CD14-positive monocyte (primary cell): ENCODE measurements at regions not wholly inside any gene's neighbourhood (a gene's known extent, or its start where the extent isn't known, plus 50 kb on each side); places are given as distances from the start of the nearest gene placed in this dataset.

Experiments
- DNase-seq, 3 donors: peaks; one replicate each; pipeline ENCODE4 v3.0.0-alpha.2; 2011 to 2022
- H2AFZ ChIP-seq: 2 replicates; pipeline ENCODE4 v1.6.0; 2012; ENCODE audit warnings: mild to moderate bottlenecking, low read depth, low read length, inconsistent platforms; ENCODE audit not compliant: insufficient read depth, poor library complexity, severe bottlenecking
- H3K27ac ChIP-seq, 2 donors: 1 replicate in 1 of 2; 2 replicates in 1 of 2; pipeline ENCODE4 v1.5.1; 2012 to 2013; ENCODE audit warnings: low read length in 2 of 2, control low read depth in 1 of 2, inconsistent platforms in 1 of 2, low read depth in 1 of 2, mild to moderate bottlenecking in 1 of 2
- H3K27me3 ChIP-seq, 2 donors: one replicate each; pipeline versions ENCODE4 v1.6.0 to v1.6.1; 2011 to 2013; ENCODE audit warnings: low read length in 2 of 2; ENCODE audit not compliant: control insufficient read depth in 2 of 2, insufficient read depth in 2 of 2
- H3K36me3 ChIP-seq, 2 donors: replicated peaks in 1 of 2; 1 replicate in 1 of 2; 2 replicates in 1 of 2; pipeline versions ENCODE4 v1.5.1 to v1.6.1; 2012 to 2013; ENCODE audit warnings: low read length in 2 of 2, control low read depth in 1 of 2, inconsistent platforms in 1 of 2, mild to moderate bottlenecking in 1 of 2; ENCODE audit not compliant: insufficient read depth in 2 of 2, control insufficient read depth in 1 of 2
- H3K4me1 ChIP-seq, 2 donors: 1 replicate in 1 of 2; 2 replicates in 1 of 2; pipeline versions ENCODE4 v1.5.1 to v1.6.1; 2012 to 2013; ENCODE audit warnings: low read length in 2 of 2, control low read depth in 1 of 2, inconsistent platforms in 1 of 2, mild to moderate bottlenecking in 1 of 2, moderate library complexity in 1 of 2; ENCODE audit not compliant: insufficient read depth in 2 of 2, control insufficient read depth in 1 of 2
- H3K4me2 ChIP-seq: replicated peaks from 2 replicates; pipeline ENCODE3; 2012; ENCODE audit warnings: low read length, moderate library complexity, mild to moderate bottlenecking; ENCODE audit not compliant: poor library complexity, severe bottlenecking; ENCODE audit errors: extremely low read depth
- H3K4me3 ChIP-seq, 3 experiments: fragments of 200-600 bp in 1 of 3; sonication (generic) in 1 of 3; replicated peaks in 1 of 3; 1 replicate in 2 of 3; 2 replicates in 1 of 3; pipeline ENCODE4 v1.5.1; 2011 to 2013; ENCODE audit warnings: low read length in 3 of 3, mild to moderate bottlenecking in 3 of 3, control low read depth in 2 of 3, low read depth in 2 of 3, inconsistent platforms in 1 of 3, moderate library complexity in 1 of 3
- H3K79me2 ChIP-seq: 2 replicates; pipeline ENCODE4 v1.6.0; 2012; ENCODE audit warnings: mild to moderate bottlenecking, control low read depth, inconsistent platforms, low read length, moderate library complexity; ENCODE audit not compliant: insufficient read depth
- H3K9ac ChIP-seq: 2 replicates; pipeline ENCODE4 v1.6.0; 2017; ENCODE audit warnings: low read length, mild to moderate bottlenecking; ENCODE audit not compliant: insufficient read depth, poor library complexity, severe bottlenecking
- H3K9me3 ChIP-seq, 2 donors: replicated peaks in 1 of 2; 1 replicate in 1 of 2; 2 replicates in 1 of 2; pipeline versions ENCODE4 v1.5.1 to v1.6.1; 2012 to 2013; ENCODE audit warnings: low read length in 2 of 2, control low read depth in 1 of 2; ENCODE audit not compliant: control insufficient read depth in 1 of 2, insufficient read depth in 1 of 2
- H4K20me1 ChIP-seq: 2 replicates; pipeline ENCODE4 v1.6.0; 2012; ENCODE audit warnings: mild to moderate bottlenecking, low read length, control low read depth, moderate library complexity; ENCODE audit not compliant: insufficient read depth
- H3K27ac Mint-ChIP-seq, 7 donors: one replicate each; pipeline ENCODE4 v1.8.0; 2020; ENCODE audit warnings: mild to moderate bottlenecking in 7 of 7, mixed read lengths in 7 of 7, moderate library complexity in 6 of 7, inconsistent platforms in 2 of 7
- H3K27me3 Mint-ChIP-seq, 3 donors: one replicate each; pipeline ENCODE4 v1.8.0; 2021 to 2022; ENCODE audit warnings: low read depth in 3 of 3, mild to moderate bottlenecking in 3 of 3, mixed read lengths in 3 of 3, moderate library complexity in 3 of 3, inconsistent platforms in 1 of 3
- H3K36me3 Mint-ChIP-seq, 2 donors: one replicate each; pipeline ENCODE4 v1.8.0; 2020; ENCODE audit warnings: mixed read lengths in 2 of 2, inconsistent platforms in 1 of 2, mild to moderate bottlenecking in 1 of 2
- H3K4me1 Mint-ChIP-seq: one replicate; pipeline ENCODE4 v1.8.0; 2020; ENCODE audit warnings: mild to moderate bottlenecking, mixed read lengths
- H3K4me3 Mint-ChIP-seq, 2 donors: one replicate each; pipeline ENCODE4 v1.8.0; 2020; ENCODE audit warnings: mild to moderate bottlenecking in 2 of 2, mixed read lengths in 2 of 2, moderate library complexity in 1 of 2
- H3K9me3 Mint-ChIP-seq, 7 donors: one replicate each; pipeline ENCODE4 v1.8.0; 2020 to 2022; ENCODE audit warnings: mixed read lengths in 7 of 7, mild to moderate bottlenecking in 6 of 7, moderate library complexity in 6 of 7, inconsistent platforms in 2 of 7
- WGBS: methylation state at CpG from one replicate; pipeline ENCODE4 v1.1.5; 2013; ENCODE audit warnings: missing lambda C conversion rate; ENCODE audit not compliant: insufficient coverage; 5-methylcytosine and 5-hydroxymethylcytosine counted together
- intact Hi-C, 2 donors: fragments of 100-400 bp; cut with micrococcal nuclease; formaldehyde crosslinking; loops; one replicate each; pipeline versions ENCODE4 v1.15.0 to v1.15.1; 2023
- TF ChIP-seq, protein P1 (sequence below): fragments of 200-600 bp; IDR thresholded peaks from one replicate; pipeline ENCODE4 v1.8.0; 2022; ENCODE audit warnings: antibody characterized with exemption, mild to moderate bottlenecking

DNA sequence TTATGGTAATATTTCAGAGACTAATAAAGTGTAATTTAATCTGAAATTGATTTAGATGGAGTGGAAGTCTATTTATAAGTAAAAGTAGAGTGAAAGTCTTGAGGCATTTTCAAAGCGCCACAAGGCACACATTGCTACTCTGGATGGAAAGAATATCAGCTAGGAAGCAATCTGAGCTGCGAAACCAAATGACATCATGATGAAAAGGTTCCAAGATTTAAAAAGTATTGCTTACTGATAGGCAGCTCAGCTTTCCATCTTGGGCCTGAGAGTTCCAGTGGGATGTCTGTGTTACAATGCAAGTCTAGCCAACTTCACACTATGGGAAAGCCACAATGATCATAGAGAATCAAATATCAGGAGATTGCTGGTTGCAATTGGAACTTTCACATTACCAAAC is 126.9 kb upstream of the VGLL2 start:
- H3K4me3 Mint-ChIP-seq, result no peak overlapping the region
- no peaks in the 10 kb centered on the region for H3K4me1 ChIP-seq
- no peak overlapping the region for H3K4me2 ChIP-seq
- no peaks in the 10 kb centered on the region for H3K79me2 ChIP-seq
- WGBS, result 71% methylated on average over 2 of the region's 2 CpGs
- peaks cover 0 to 5% (median 0%) of the 10 kb centered on the region in 7 donors for H3K9me3 Mint-ChIP-seq
- no peak overlapping the region for H3K27ac ChIP-seq
- no peaks in the 10 kb centered on the region for H3K9me3 ChIP-seq
- DNase-seq, result no peak
- intact Hi-C loops, result no loop called here
- no peaks in the 10 kb centered on the region for H3K36me3 ChIP-seq
- H4K20me1 ChIP-seq, result no peaks in the 10 kb centered on the region
- H3K27ac Mint-ChIP-seq, result no peak overlapping the region
- peaks cover 1% of the 10 kb centered on the region for H3K4me1 Mint-ChIP-seq
- H3K27me3 ChIP-seq, result no peaks in the 10 kb centered on the region
- TF ChIP-seq, protein P1, sequence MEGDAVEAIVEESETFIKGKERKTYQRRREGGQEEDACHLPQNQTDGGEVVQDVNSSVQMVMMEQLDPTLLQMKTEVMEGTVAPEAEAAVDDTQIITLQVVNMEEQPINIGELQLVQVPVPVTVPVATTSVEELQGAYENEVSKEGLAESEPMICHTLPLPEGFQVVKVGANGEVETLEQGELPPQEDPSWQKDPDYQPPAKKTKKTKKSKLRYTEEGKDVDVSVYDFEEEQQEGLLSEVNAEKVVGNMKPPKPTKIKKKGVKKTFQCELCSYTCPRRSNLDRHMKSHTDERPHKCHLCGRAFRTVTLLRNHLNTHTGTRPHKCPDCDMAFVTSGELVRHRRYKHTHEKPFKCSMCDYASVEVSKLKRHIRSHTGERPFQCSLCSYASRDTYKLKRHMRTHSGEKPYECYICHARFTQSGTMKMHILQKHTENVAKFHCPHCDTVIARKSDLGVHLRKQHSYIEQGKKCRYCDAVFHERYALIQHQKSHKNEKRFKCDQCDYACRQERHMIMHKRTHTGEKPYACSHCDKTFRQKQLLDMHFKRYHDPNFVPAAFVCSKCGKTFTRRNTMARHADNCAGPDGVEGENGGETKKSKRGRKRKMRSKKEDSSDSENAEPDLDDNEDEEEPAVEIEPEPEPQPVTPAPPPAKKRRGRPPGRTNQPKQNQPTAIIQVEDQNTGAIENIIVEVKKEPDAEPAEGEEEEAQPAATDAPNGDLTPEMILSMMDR, result no peak
- H3K27me3 Mint-ChIP-seq, result peaks cover 1 to 2% (median 2%) of the 10 kb centered on the region in 3 donors
- H3K9ac ChIP-seq, result no peak overlapping the region
- H3K4me3 ChIP-seq, result no peak overlapping the region
- no peaks in the 10 kb centered on the region for H3K36me3 Mint-ChIP-seq
- no peak overlapping the region for H2AFZ ChIP-seq

GRCh38 chr6:117138920-117139319 is 126.4 kb upstream of the VGLL2 start:
- no peaks in the 10 kb centered on the region for H3K79me2 ChIP-seq
- Mint-ChIP-seq H3K27ac (no peak overlapping the region), H3K4me3 (no peak overlapping the region), H3K4me1 (peaks cover 1% of the 10 kb centered on the region), H3K36me3 (no peaks in the 10 kb centered on the region), H3K27me3 (peaks cover 1 to 2% (median 2%) of the 10 kb centered on the region in 3 donors), H3K9me3 (peaks cover 0 to 5% (median 0%) of the 10 kb centered on the region in 7 donors)
- no peaks in the 10 kb centered on the region for H3K27me3 ChIP-seq
- no peaks in the 10 kb centered on the region for H3K4me1 ChIP-seq
- TF ChIP-seq, protein P1, result no peak
- H3K27ac ChIP-seq, result no peak overlapping the region
- no peaks in the 10 kb centered on the region for H3K36me3 ChIP-seq
- no peaks in the 10 kb centered on the region for H3K9me3 ChIP-seq
- no peaks in the 10 kb centered on the region for H4K20me1 ChIP-seq
- intact Hi-C loops, result no loop called here
- H2AFZ ChIP-seq, result no peak overlapping the region
- H3K4me3 ChIP-seq, result no peak overlapping the region
- DNase-seq, result no peak
- H3K4me2 ChIP-seq, result no peak overlapping the region
- no peak overlapping the region for H3K9ac ChIP-seq
